ENCODE measurements at regions not wholly inside any gene's neighbourhood (a gene's known extent, or its start where the extent isn't known, plus 50 kb on each side); places are given as distances from the start of the nearest gene placed in this dataset.

GRCh38 chr12:107844312-107844921 lies 69.9 kb downstream of the ASCL4 start:
- peak overlapping the region; percentile 84 for H3K4me3 Mint-ChIP-seq
- H3K4me3 ChIP-seq, result peak overlapping the region; percentile 79
- no peaks in the 10 kb centered on the region; the same call in 1 of the 2 replicates for H3K36me3 ChIP-seq (ENCODE audit: insufficient read depth)
- H3K36me3 Mint-ChIP-seq (ENCODE audit: low read depth), result no peaks in the 10 kb centered on the region
- no peak overlapping the region for H3K27ac Mint-ChIP-seq
- no peaks in the 10 kb centered on the region for H4K20me1 ChIP-seq (replicated peaks; ENCODE audit: insufficient read depth)
- peaks cover 3% of the 10 kb centered on the region; the same call in 1 of the 3 replicates for H3K9me3 Mint-ChIP-seq
- no peaks in the 10 kb centered on the region for H3F3A ChIP-seq (replicated peaks; ENCODE audit: low read depth)
- no peaks in the 10 kb centered on the region for H3K79me2 ChIP-seq (replicated peaks; ENCODE audit: insufficient read depth)
- H3K27me3 Mint-ChIP-seq (ENCODE audit: insufficient read depth, low read depth, poor library complexity), result peaks cover 51% of the 10 kb centered on the region
- TF ChIP-seq NANOG (IDR thresholded peaks at IDR 0.05; ENCODE audit: borderline replicate concordance) (no peak), POLR2AphosphoS5 (IDR thresholded peaks at IDR 0.05; ENCODE audit: low read depth) (peak; percentile 46; the same call in 1 of the 2 replicates), CTCF (conservative IDR thresholded peaks at IDR 0.05; ENCODE audit: low read depth in 2 of 2) (no peak), EZH2 (IDR thresholded peaks at IDR 0.05; ENCODE audit: low read depth, unreplicated experiment) (peak; percentile 21), EZH2phosphoT487 (IDR thresholded peaks at IDR 0.05; ENCODE audit: unreplicated experiment) (no peak)
- H2AFZ ChIP-seq, result peak overlapping the region; percentile 99
- no peak overlapping the region for H3K27ac ChIP-seq (ENCODE audit: low read depth)
- peak overlapping the region; percentile 94 for H3K4me2 ChIP-seq
- H3K9me2 ChIP-seq (ENCODE audit: insufficient read depth), result no peaks in the 10 kb centered on the region
- H3K4me1 Mint-ChIP-seq, result peaks cover 2% of the 10 kb centered on the region; the same call in 1 of the 3 replicates
- peaks cover 82% of the 10 kb centered on the region for H3K27me3 ChIP-seq (ENCODE audit: insufficient read depth)
- ATAC-seq (peak; percentile 82), DNase-seq (ENCODE audit: low spot score) (peak; percentile 78)
- peaks cover 6% of the 10 kb centered on the region; the same call in 1 of the 2 replicates for H3K4me1 ChIP-seq (ENCODE audit: insufficient read depth)

- no peak for TF ChIP-seq EZH2phosphoT487 (IDR thresholded peaks at IDR 0.05; ENCODE audit: unreplicated experiment)
- TF ChIP-seq NANOG (IDR thresholded peaks at IDR 0.05; ENCODE audit: borderline replicate concordance), result no peak
- TF ChIP-seq ZNF114 (CRISPR knock-in tag; IDR thresholded peaks at IDR 0.05), result no peak
- Histone ChIP-seq H3F3A (replicated peaks; ENCODE audit: low read depth) (no peaks in the 10 kb centered on the region), H3K27ac (ENCODE audit: low read depth) (no peak overlapping the region), H3K9me2 (ENCODE audit: insufficient read depth) (no peaks in the 10 kb centered on the region), H2AFZ (peak overlapping the region; percentile 99), H3K79me2 (replicated peaks; ENCODE audit: insufficient read depth) (no peaks in the 10 kb centered on the region), H3K4me2 (peak overlapping the region; percentile 94), H3K36me3 (ENCODE audit: insufficient read depth) (no peaks in the 10 kb centered on the region; the same call in 1 of the 2 replicates), H3K4me3 (peak overlapping the region; percentile 79), H4K20me1 (replicated peaks; ENCODE audit: insufficient read depth) (no peaks in the 10 kb centered on the region), H3K27me3 (ENCODE audit: insufficient read depth) (peaks cover 73% of the 10 kb centered on the region), H3K4me1 (ENCODE audit: insufficient read depth) (peaks cover 6% of the 10 kb centered on the region; the same call in 1 of the 2 replicates)
- DNase-seq (ENCODE audit: low spot score), result peak; percentile 44
- peak overlapping the region; percentile 84; the same call in 2 of the 3 replicates for H3K4me3 Mint-ChIP-seq
- peak; percentile 9 for ATAC-seq
- H3K9me3 Mint-ChIP-seq, result peaks cover 3% of the 10 kb centered on the region; the same call in 1 of the 3 replicates
- peaks cover 51% of the 10 kb centered on the region for H3K27me3 Mint-ChIP-seq (ENCODE audit: insufficient read depth, low read depth, poor library complexity)
- peaks cover 2% of the 10 kb centered on the region; the same call in 1 of the 3 replicates for H3K4me1 Mint-ChIP-seq
- no peak overlapping the region for H3K27ac Mint-ChIP-seq
- no peaks in the 10 kb centered on the region for H3K36me3 Mint-ChIP-seq (ENCODE audit: low read depth)
These were observed 70.9 kb downstream of the ASCL4 start for GRCh38 chr12:107845226-107845979.

Data from GM23338 (cell line).